Peyer's patch (tissue), 4 donors: ENCODE measurements at regions not wholly inside any gene's neighbourhood (a gene's known extent, or its start where the extent isn't known, plus 50 kb on each side); places are given as distances from the start of the nearest gene placed in this dataset.

Experiments used
- CTCF ChIP-seq, 6 experiments: fragments of 450-650 bp in 4 of 6; fragments of 200-600 bp in 2 of 6; sonication (generic) in 1 of 6; IDR thresholded peaks; one replicate each; pipeline ENCODE4 v1.5.1; 2017 to 2019; ENCODE audit warnings: antibody characterized with exemption in 6 of 6, mild to moderate bottlenecking in 3 of 6, moderate library complexity in 1 of 6
- POLR2A ChIP-seq, 2 donors: fragments of 450-650 bp; IDR thresholded peaks; one replicate each; pipeline ENCODE4 v1.5.1; 2017; ENCODE audit warnings: antibody characterized with exemption in 2 of 2, mild to moderate bottlenecking in 2 of 2, moderate library complexity in 2 of 2

GRCh38 chr6:164855281-164855680 is 454.1 kb downstream of the C6orf118 start:
- TF ChIP-seq CTCF (IDR thresholded peaks at IDR 0.05) (no peak), POLR2A (IDR thresholded peaks at IDR 0.05) (no peak)
